GM12878 (cell line): ENCODE measurements at regions not wholly inside any gene's neighbourhood (a gene's known extent, or its start where the extent isn't known, plus 50 kb on each side); places are given as distances from the start of the nearest gene placed in this dataset.

Source experiments
- ATAC-seq: fragments of 200-7000 bp; cut with Tn5 transposase; 3 replicates; pipeline ENCODE4 v1.9.1; 2020; ENCODE audit warnings: mild to moderate bottlenecking, moderate library complexity
- BruUV-seq: library from RNA; stranded (reverse); fragments of 400-500 nt; replicated peaks from 2 replicates; lab custom pipeline; 2021; lab: Mats Ljungman, UMichigan
- CTCF ChIA-PET: fragments of 300-600 bp; sonication (Branson Sonifier 250); formaldehyde crosslinking; extraction: SDS; loops from one replicate; lab custom pipeline; 2021; ENCODE audit warnings: inconsistent platforms; lab: Yijun Ruan, JAX
- POLR2A ChIA-PET: fragments of 350-600 bp; formaldehyde crosslinking; extraction: SDS; loops from one replicate; lab custom pipeline; 2021; ENCODE audit warnings: inconsistent platforms; lab: Charles Lee
- RAD21 ChIA-PET: fragments of 300-600 bp; sonication (Branson Sonifier 250); formaldehyde crosslinking; loops from one replicate; lab custom pipeline; 2023; ENCODE audit warnings: antibody characterized with exemption; ENCODE audit not compliant: unreplicated experiment; lab: Charles Lee
- SMC1A ChIA-PET: fragments of 300-600 bp; sonication (Branson Sonifier 250); formaldehyde crosslinking; loops from one replicate; lab custom pipeline; 2023; ENCODE audit not compliant: unreplicated experiment, uncharacterized antibody; lab: Charles Lee
- DNase-seq: peaks from one replicate; pipeline ENCODE4 v3.0.0-alpha.2; 2011; ENCODE audit warnings: low read depth, low spot score
- FAIRE-seq: peaks from 3 replicates; lab custom pipeline; 2011; peaks lifted over from hg19 to GRCh38; lab: Jason Lieb, UNC
- H2AFZ ChIP-seq: 2 replicates; pipeline ENCODE4 v1.6.0; 2011; ENCODE audit warnings: low read depth, low read length, control low read depth; ENCODE audit not compliant: control insufficient read depth
- H3K27ac ChIP-seq: 2 replicates; pipeline ENCODE4 v1.5.1; 2011; ENCODE audit warnings: control low read depth; ENCODE audit not compliant: control insufficient read depth, insufficient read depth
- H3K27me3 ChIP-seq, 2 experiments: replicated peaks in 1 of 2; 2 replicates each; pipeline versions ENCODE4 v1.6.0 to v1.6.1; 2011; ENCODE audit warnings: low read length in 1 of 2; ENCODE audit not compliant: control insufficient read depth in 2 of 2, insufficient read depth in 2 of 2
- H3K36me3 ChIP-seq, 2 experiments: 2 replicates each; pipeline ENCODE4 v1.5.1; 2011; ENCODE audit warnings: low read length in 1 of 2; ENCODE audit not compliant: control insufficient read depth in 2 of 2, insufficient read depth in 2 of 2
- H3K4me1 ChIP-seq: 2 replicates; pipeline ENCODE4 v1.6.1; 2011; ENCODE audit warnings: mild to moderate bottlenecking, low read length, moderate library complexity, mixed read lengths; ENCODE audit not compliant: control insufficient read depth, insufficient read depth
- H3K4me2 ChIP-seq: 2 replicates; pipeline ENCODE4 v1.6.0; 2011; ENCODE audit warnings: control low read depth; ENCODE audit not compliant: control insufficient read depth, insufficient read depth
- H3K4me3 ChIP-seq: fragments of 200-600 bp; sonication (generic); 2 replicates; pipeline ENCODE4 v1.5.1; 2016
- H3K79me2 ChIP-seq: 2 replicates; pipeline ENCODE4 v1.6.0; 2011; ENCODE audit warnings: low read length; ENCODE audit not compliant: control insufficient read depth, insufficient read depth
- H3K9ac ChIP-seq: 2 replicates; pipeline ENCODE4 v1.8.0; 2011; ENCODE audit warnings: low read length, control low read depth, mixed read lengths; ENCODE audit not compliant: control insufficient read depth, insufficient read depth
- H3K9me3 ChIP-seq: replicated peaks from 3 replicates; pipeline ENCODE4 v1.5.1; 2011; ENCODE audit warnings: mild to moderate bottlenecking, low read length; ENCODE audit not compliant: control insufficient read depth, insufficient read depth
- H4K20me1 ChIP-seq: 2 replicates; pipeline ENCODE4 v1.6.0; 2011; ENCODE audit not compliant: control insufficient read depth, insufficient read depth
- DPF2 ChIP-seq: fragments of 450-650 bp; IDR thresholded peaks from 2 replicates; pipeline ENCODE4 v1.6.1; 2017; ENCODE audit warnings: mild to moderate bottlenecking
- ESRRA ChIP-seq: IDR thresholded peaks from 2 replicates; pipeline ENCODE4 v1.6.1; 2012; ENCODE audit warnings: mild to moderate bottlenecking, low read length, improper control_type of control experiment
- NFIC ChIP-seq: IDR thresholded peaks from 2 replicates; pipeline ENCODE4 v1.6.1; 2012; ENCODE audit warnings: low read depth, mild to moderate bottlenecking, inconsistent platforms, low read length, moderate library complexity
- NFYB ChIP-seq: IDR thresholded peaks from 2 replicates; pipeline ENCODE4 v1.6.1; 2011; ENCODE audit warnings: low read depth, mild to moderate bottlenecking, low read length, improper control_type of control experiment, moderate library complexity; ENCODE audit not compliant: insufficient read depth
- POLR2A ChIP-seq: IDR thresholded peaks from 2 replicates; pipeline ENCODE4 v1.6.1; 2011; ENCODE audit warnings: low read depth, mild to moderate bottlenecking, low read length
- POLR2AphosphoS5 ChIP-seq: IDR thresholded peaks from 2 replicates; pipeline ENCODE4 v1.6.1; 2011; ENCODE audit warnings: mild to moderate bottlenecking, low read length, inconsistent platforms
- SMAD1 ChIP-seq: fragments of 450-650 bp; IDR thresholded peaks from 2 replicates; pipeline ENCODE4 v1.6.1; 2018; ENCODE audit warnings: mild to moderate bottlenecking, low read depth; ENCODE audit not compliant: partially characterized antibody
- in situ Hi-C: fragments of 300-500 bp; cut with MboI; formaldehyde crosslinking; loops from 9 replicates; pipeline ENCODE4 v1.14.3; 2018; ENCODE audit warnings: mixed read lengths
- intact Hi-C: fragments of 100-400 bp; cut with micrococcal nuclease; formaldehyde crosslinking; loops from one replicate; pipeline ENCODE4 v1.14.2; 2022; ENCODE audit not compliant: unreplicated experiment
- TF ChIP-seq, protein P1 (sequence below): fragments of 450-650 bp; IDR thresholded peaks from 2 replicates; pipeline ENCODE4 v1.6.1; 2017; ENCODE audit warnings: low read depth, mild to moderate bottlenecking, moderate library complexity
- TF ChIP-seq, protein P2 (sequence below): fragments of 450-650 bp; IDR thresholded peaks from 2 replicates; pipeline ENCODE4 v1.6.1; 2014; ENCODE audit warnings: mild to moderate bottlenecking

DNA sequence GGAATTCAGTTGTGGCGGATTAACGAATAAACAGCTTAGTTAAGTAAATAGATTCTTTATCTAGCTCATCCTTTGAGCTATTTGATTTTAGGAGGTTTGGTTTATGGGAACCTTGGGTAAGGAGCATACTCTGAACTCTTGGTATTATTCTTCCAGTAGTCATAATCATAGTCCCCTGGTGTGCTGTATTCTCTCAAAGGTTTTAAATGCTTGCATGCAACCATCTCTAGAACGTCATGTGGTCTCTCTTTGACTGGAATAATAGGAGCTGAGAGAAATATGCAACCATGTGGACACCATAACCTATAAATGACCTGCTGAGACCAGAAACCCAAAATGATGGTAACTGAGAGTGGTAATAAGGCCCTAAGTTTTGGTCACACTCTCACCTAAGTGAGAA, 951.6 kb upstream of the MIR17HG start (continued):
- TF ChIP-seq NFYB: no peak

DNA sequence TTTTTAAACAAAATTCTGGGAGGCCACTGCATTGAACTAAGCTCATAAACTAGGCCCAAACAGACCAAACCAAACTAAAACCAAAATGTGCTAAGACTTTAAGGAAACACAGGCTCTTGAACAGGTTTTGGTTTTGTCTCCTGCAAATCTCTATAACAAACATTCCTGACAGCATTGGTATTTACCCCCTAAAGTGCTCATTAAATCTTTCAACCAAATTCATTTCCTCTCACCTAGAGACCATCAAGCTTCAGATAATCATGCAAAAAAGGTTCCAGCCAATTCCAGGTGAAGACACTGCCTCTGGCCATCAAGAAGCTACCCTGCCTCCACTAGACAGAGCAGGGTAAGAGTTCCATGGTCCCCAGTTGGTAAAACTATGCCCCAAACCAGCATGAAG, 951.2 kb upstream of the MIR17HG start:
- TF ChIP-seq NFIC (no peak), SMAD1 (no peak), ESRRA (no peak), POLR2A (no peak), POLR2AphosphoS5 (no peak), DPF2 (no peak)
- TF ChIP-seq, protein P1, sequence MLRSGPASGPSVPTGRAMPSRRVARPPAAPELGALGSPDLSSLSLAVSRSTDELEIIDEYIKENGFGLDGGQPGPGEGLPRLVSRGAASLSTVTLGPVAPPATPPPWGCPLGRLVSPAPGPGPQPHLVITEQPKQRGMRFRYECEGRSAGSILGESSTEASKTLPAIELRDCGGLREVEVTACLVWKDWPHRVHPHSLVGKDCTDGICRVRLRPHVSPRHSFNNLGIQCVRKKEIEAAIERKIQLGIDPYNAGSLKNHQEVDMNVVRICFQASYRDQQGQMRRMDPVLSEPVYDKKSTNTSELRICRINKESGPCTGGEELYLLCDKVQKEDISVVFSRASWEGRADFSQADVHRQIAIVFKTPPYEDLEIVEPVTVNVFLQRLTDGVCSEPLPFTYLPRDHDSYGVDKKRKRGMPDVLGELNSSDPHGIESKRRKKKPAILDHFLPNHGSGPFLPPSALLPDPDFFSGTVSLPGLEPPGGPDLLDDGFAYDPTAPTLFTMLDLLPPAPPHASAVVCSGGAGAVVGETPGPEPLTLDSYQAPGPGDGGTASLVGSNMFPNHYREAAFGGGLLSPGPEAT: no peak
- TF ChIP-seq, protein P2, sequence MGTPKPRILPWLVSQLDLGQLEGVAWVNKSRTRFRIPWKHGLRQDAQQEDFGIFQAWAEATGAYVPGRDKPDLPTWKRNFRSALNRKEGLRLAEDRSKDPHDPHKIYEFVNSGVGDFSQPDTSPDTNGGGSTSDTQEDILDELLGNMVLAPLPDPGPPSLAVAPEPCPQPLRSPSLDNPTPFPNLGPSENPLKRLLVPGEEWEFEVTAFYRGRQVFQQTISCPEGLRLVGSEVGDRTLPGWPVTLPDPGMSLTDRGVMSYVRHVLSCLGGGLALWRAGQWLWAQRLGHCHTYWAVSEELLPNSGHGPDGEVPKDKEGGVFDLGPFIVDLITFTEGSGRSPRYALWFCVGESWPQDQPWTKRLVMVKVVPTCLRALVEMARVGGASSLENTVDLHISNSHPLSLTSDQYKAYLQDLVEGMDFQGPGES: no peak
- ChIA-PET CTCF (no interaction called here), POLR2A (no interaction called here), SMC1A (interaction anchor here (1.9 kb wide), 1 partner anchor 11 kb away, joined by 8 read pairs; no protein-coding TSS in a partner anchor), RAD21 (no interaction called here)
- intact Hi-C loops (no loop called here), in situ Hi-C loops (no loop called here)
- H3K4me3 ChIP-seq: no peak overlapping the region
- H3K4me2 ChIP-seq: no peak overlapping the region
- no peak for DNase-seq
- no peak overlapping the region for H3K27ac ChIP-seq
- H3K27me3 ChIP-seq: no peaks in the 10 kb centered on the region
- FAIRE-seq: no peak
- H3K9me3 ChIP-seq: no peaks in the 10 kb centered on the region
- H2AFZ ChIP-seq: no peak overlapping the region
- H3K79me2 ChIP-seq: no peaks in the 10 kb centered on the region
- H3K9ac ChIP-seq: no peak overlapping the region
- BruUV-seq: no TSS peak
- H4K20me1 ChIP-seq: no peaks in the 10 kb centered on the region
- H3K36me3 ChIP-seq: no peaks in the 10 kb centered on the region
- H3K4me1 ChIP-seq: no peaks in the 10 kb centered on the region
- no peak for ATAC-seq
